OCI-LY3 (cell line): ENCODE measurements at regions not wholly inside any gene's neighbourhood (a gene's known extent, or its start where the extent isn't known, plus 50 kb on each side); places are given as distances from the start of the nearest gene placed in this dataset.

Experiments used
- H2AFZ ChIP-seq: fragments of 200-600, 300-600 bp; shearing (Covaris generic); 2 replicates; pipeline ENCODE4 v1.6.0; 2014; ENCODE audit warnings: antibody characterized with exemption, low read depth, low read length
- H3K27ac ChIP-seq: fragments of 200-600, 300-600 bp; sonication (generic); 2 replicates; pipeline ENCODE4 v1.5.1; 2014; ENCODE audit warnings: mild to moderate bottlenecking, low read length, moderate library complexity, mixed read lengths
- H3K27me3 ChIP-seq: fragments of 200-600, 300-600 bp; sonication (generic); 2 replicates; pipeline ENCODE4 v1.6.1; 2014; ENCODE audit warnings: low read depth, low read length, mixed read lengths
- H3K36me3 ChIP-seq: fragments of 200-600, 300-600 bp; sonication (generic); replicated peaks from 2 replicates; pipeline ENCODE3; 2014; ENCODE audit warnings: low read depth, low read length, mixed read lengths
- H3K4me1 ChIP-seq: fragments of 300-600, 200-600 bp; sonication (generic); 2 replicates; pipeline ENCODE4 v1.6.1; 2014; ENCODE audit warnings: low read length, mixed read lengths
- H3K4me2 ChIP-seq: fragments of 200-600, 300-600 bp; sonication (generic); 2 replicates; pipeline ENCODE4 v1.6.1; 2014; ENCODE audit warnings: low read length, mixed read lengths
- H3K4me3 ChIP-seq: fragments of 300-600, 200-600 bp; sonication (generic); 2 replicates; pipeline ENCODE4 v1.5.1; 2014; ENCODE audit warnings: antibody characterized with exemption, mild to moderate bottlenecking, low read length, moderate library complexity
- H3K79me2 ChIP-seq: fragments of 300-600, 200-600 bp; shearing (Covaris generic); 2 replicates; pipeline ENCODE4 v1.6.1; 2014; ENCODE audit warnings: mild to moderate bottlenecking, low read length, mixed read lengths
- H3K9ac ChIP-seq: fragments of 300-600, 200-600 bp; shearing (Covaris generic); 2 replicates; pipeline ENCODE4 v1.6.0; 2014; ENCODE audit warnings: mild to moderate bottlenecking, low read length, moderate library complexity
- H3K9me3 ChIP-seq: fragments of 200-600, 300-600 bp; shearing (Covaris generic); 2 replicates; pipeline ENCODE4 v1.6.1; 2014; ENCODE audit warnings: low read length, mixed read lengths; ENCODE audit not compliant: insufficient read depth
- H4K20me1 ChIP-seq: fragments of 200-600, 300-600 bp; sonication (generic); 2 replicates; pipeline ENCODE4 v1.6.1; 2016; ENCODE audit warnings: low read length, mixed read lengths; ENCODE audit not compliant: insufficient read depth
- CTCF ChIP-seq: fragments of 200-600, 300-600 bp; sonication (generic); IDR thresholded peaks from 2 replicates; pipeline ENCODE4 v1.5.1; 2014; ENCODE audit warnings: antibody characterized with exemption, low read length, low read depth
- EZH2phosphoT487 ChIP-seq: fragments of 200-600 bp; shearing (Covaris generic); IDR thresholded peaks from 2 replicates; pipeline ENCODE4 v1.6.1; 2018; ENCODE audit warnings: antibody characterized with exemption, mixed run types, low read depth

GRCh38 chr4:25474690-25475089, 97.6 kb downstream of the ANAPC4 start:
- Histone ChIP-seq H3K9ac (no peak overlapping the region), H4K20me1 (no peaks in the 10 kb centered on the region), H3K79me2 (no peaks in the 10 kb centered on the region), H2AFZ (no peak overlapping the region), H3K9me3 (no peaks in the 10 kb centered on the region), H3K27ac (no peak overlapping the region), H3K4me2 (no peak overlapping the region), H3K4me3 (no peak overlapping the region), H3K27me3 (no peaks in the 10 kb centered on the region), H3K4me1 (no peaks in the 10 kb centered on the region), H3K36me3 (no peaks in the 10 kb centered on the region)
- TF ChIP-seq EZH2phosphoT487 (no peak), CTCF (no peak)

GRCh38 chr4:25477221-25477620, 100.2 kb downstream of the ANAPC4 start:
- no peaks in the 10 kb centered on the region for H3K27me3 ChIP-seq
- H3K79me2 ChIP-seq = no peaks in the 10 kb centered on the region
- H3K4me1 ChIP-seq = no peaks in the 10 kb centered on the region
- H3K9ac ChIP-seq = no peak overlapping the region
- H3K9me3 ChIP-seq = no peaks in the 10 kb centered on the region
- H2AFZ ChIP-seq = no peak overlapping the region
- H4K20me1 ChIP-seq = no peaks in the 10 kb centered on the region
- H3K36me3 ChIP-seq = no peaks in the 10 kb centered on the region
- no peak for TF ChIP-seq EZH2phosphoT487
- TF ChIP-seq CTCF = no peak
- no peak overlapping the region for H3K4me2 ChIP-seq
- H3K4me3 ChIP-seq = no peak overlapping the region
- H3K27ac ChIP-seq = no peak overlapping the region

GRCh38 chr4:25481648-25482047, 104.6 kb downstream of the ANAPC4 start:
- H3K27ac ChIP-seq = no peak overlapping the region
- no peaks in the 10 kb centered on the region for H3K4me1 ChIP-seq
- H3K4me2 ChIP-seq = no peak overlapping the region
- H3K79me2 ChIP-seq = no peaks in the 10 kb centered on the region
- H4K20me1 ChIP-seq = no peaks in the 10 kb centered on the region
- H3K9ac ChIP-seq = no peak overlapping the region
- no peaks in the 10 kb centered on the region for H3K27me3 ChIP-seq
- H3K4me3 ChIP-seq = no peak overlapping the region
- H2AFZ ChIP-seq = no peak overlapping the region
- no peaks in the 10 kb centered on the region for H3K9me3 ChIP-seq
- TF ChIP-seq CTCF = no peak
- TF ChIP-seq EZH2phosphoT487 = no peak
- no peaks in the 10 kb centered on the region for H3K36me3 ChIP-seq

- H3K9me3 ChIP-seq = no peaks in the 10 kb centered on the region
- H3K79me2 ChIP-seq = no peaks in the 10 kb centered on the region
- H3K4me3 ChIP-seq = no peak overlapping the region
- no peaks in the 10 kb centered on the region for H3K36me3 ChIP-seq
- no peak overlapping the region for H2AFZ ChIP-seq
- TF ChIP-seq CTCF (no peak), EZH2phosphoT487 (no peak)
- no peaks in the 10 kb centered on the region for H3K4me1 ChIP-seq
- no peaks in the 10 kb centered on the region for H4K20me1 ChIP-seq
- H3K9ac ChIP-seq = no peak overlapping the region
- H3K27me3 ChIP-seq = no peaks in the 10 kb centered on the region
- H3K27ac ChIP-seq = no peak overlapping the region
- no peak overlapping the region for H3K4me2 ChIP-seq
These were observed 107.2 kb downstream of the ANAPC4 start for GRCh38 chr4:25484243-25484721.
